SK-N-MC (cell line): ENCODE measurements at regions not wholly inside any gene's neighbourhood (a gene's known extent, or its start where the extent isn't known, plus 50 kb on each side); places are given as distances from the start of the nearest gene placed in this dataset.

ENCODE experiments used
- DNase-seq: peaks from one replicate; pipeline ENCODE4 v3.0.0-alpha.2; 2011; ENCODE audit warnings: low read depth, low spot score
- H3K27ac ChIP-seq: fragments of 200-600 bp; sonication (generic); 2 replicates; pipeline ENCODE4 v1.5.1; 2016; ENCODE audit warnings: mixed run types
- H3K36me3 ChIP-seq: fragments of 200-600 bp; sonication (generic); 2 replicates; pipeline ENCODE4 v1.6.1; 2017; ENCODE audit warnings: antibody characterized with exemption, low read length, mixed read lengths; ENCODE audit not compliant: insufficient read depth
- H3K4me3 ChIP-seq: fragments of 200-600 bp; sonication (generic); 2 replicates; pipeline ENCODE4 v1.5.1; 2016
- H3K9ac ChIP-seq: fragments of 200-600 bp; sonication (generic); 2 replicates; pipeline ENCODE4 v1.8.0; 2017; ENCODE audit warnings: mixed run types, mixed read lengths; ENCODE audit not compliant: insufficient read length
- H3K9me3 ChIP-seq: fragments of 200-600 bp; sonication (generic); 2 replicates; pipeline ENCODE4 v1.6.1; 2017; ENCODE audit warnings: low read depth, mild to moderate bottlenecking, antibody characterized with exemption, low read length, moderate library complexity, mixed read lengths
- EZH2 ChIP-seq: fragments of 200-600 bp; sonication (generic); IDR thresholded peaks from one replicate; pipeline ENCODE4 v1.6.1; 2017; ENCODE audit warnings: antibody characterized with exemption
- FOXP2 ChIP-seq: optimal IDR thresholded peaks from 2 replicates; pipeline ENCODE3; 2011; ENCODE audit warnings: mild to moderate bottlenecking, moderate library complexity; ENCODE audit not compliant: insufficient read depth; ENCODE audit errors: extremely low read length, control extremely low read depth
- POLR2AphosphoS5 ChIP-seq: IDR thresholded peaks from 2 replicates; pipeline ENCODE4 v1.6.1; 2012; ENCODE audit warnings: mild to moderate bottlenecking, low read depth, low read length, borderline replicate concordance

GRCh38 chr4:57234252-57234775 lies 124.1 kb upstream of the IGFBP7 start:
- no peak for DNase-seq
- H3K27ac ChIP-seq = no peak overlapping the region
- H3K9ac ChIP-seq = no peak overlapping the region
- no peaks in the 10 kb centered on the region for H3K36me3 ChIP-seq
- no peak overlapping the region for H3K4me3 ChIP-seq
- H3K9me3 ChIP-seq = no peaks in the 10 kb centered on the region
- TF ChIP-seq EZH2 = no peak
- TF ChIP-seq FOXP2 = no peak
- TF ChIP-seq POLR2AphosphoS5 = no peak

- Histone ChIP-seq H3K36me3 (no peaks in the 10 kb centered on the region), H3K27ac (no peak overlapping the region), H3K4me3 (no peak overlapping the region), H3K9me3 (no peaks in the 10 kb centered on the region), H3K9ac (no peak overlapping the region)
- TF ChIP-seq POLR2AphosphoS5 = no peak
- TF ChIP-seq FOXP2 = no peak
- no peak for DNase-seq
Measured at GRCh38 chr4:57233386-57233785, 123.2 kb upstream of the IGFBP7 start.

- DNase-seq = no peak
- Histone ChIP-seq H3K9ac (no peak overlapping the region), H3K4me3 (no peak overlapping the region), H3K36me3 (no peaks in the 10 kb centered on the region), H3K27ac (no peak overlapping the region), H3K9me3 (no peaks in the 10 kb centered on the region)
- no peak for TF ChIP-seq FOXP2
- TF ChIP-seq POLR2AphosphoS5 = no peak
- no peak for TF ChIP-seq EZH2
Measured at GRCh38 chr4:57231781-57232180, 121.6 kb upstream of the IGFBP7 start.

- H3K4me3 ChIP-seq = no peak overlapping the region
- no peak overlapping the region for H3K27ac ChIP-seq
- H3K9ac ChIP-seq = no peak overlapping the region
- no peaks in the 10 kb centered on the region for H3K36me3 ChIP-seq
- no peaks in the 10 kb centered on the region for H3K9me3 ChIP-seq
- TF ChIP-seq FOXP2 (no peak), POLR2AphosphoS5 (no peak), EZH2 (no peak)
- no peak for DNase-seq
Measured at GRCh38 chr4:57220734-57221133, 110.5 kb upstream of the IGFBP7 start.

GRCh38 chr4:57220172-57220571 lies 110.0 kb upstream of the IGFBP7 start:
- no peak overlapping the region for H3K4me3 ChIP-seq
- DNase-seq = no peak
- H3K9ac ChIP-seq = no peak overlapping the region

GRCh38 chr4:57219431-57219830 lies 109.2 kb upstream of the IGFBP7 start:
- no peak overlapping the region for H3K4me3 ChIP-seq
- H3K9ac ChIP-seq = no peak overlapping the region
- no peaks in the 10 kb centered on the region for H3K9me3 ChIP-seq
- TF ChIP-seq FOXP2 (no peak), EZH2 (no peak), POLR2AphosphoS5 (no peak)
- H3K27ac ChIP-seq = no peak overlapping the region
- H3K36me3 ChIP-seq = no peaks in the 10 kb centered on the region
- DNase-seq = no peak

More at GRCh38 chr4:57220172-57220571, 110.0 kb upstream of the IGFBP7 start:
- TF ChIP-seq POLR2AphosphoS5 (no peak), EZH2 (no peak), FOXP2 (no peak)
- Histone ChIP-seq H3K9me3 (no peaks in the 10 kb centered on the region), H3K27ac (no peak overlapping the region), H3K36me3 (no peaks in the 10 kb centered on the region)

- Histone ChIP-seq H3K4me3 (no peak overlapping the region), H3K9me3 (no peaks in the 10 kb centered on the region), H3K9ac (no peak overlapping the region), H3K36me3 (no peaks in the 10 kb centered on the region), H3K27ac (no peak overlapping the region)
- TF ChIP-seq EZH2 (no peak), FOXP2 (no peak), POLR2AphosphoS5 (no peak)
- DNase-seq = no peak
Measured at GRCh38 chr4:57214654-57215411, 104.6 kb upstream of the IGFBP7 start.

GRCh38 chr4:57211131-57211530 lies 100.9 kb upstream of the IGFBP7 start:
- no peak for TF ChIP-seq FOXP2
- no peak for TF ChIP-seq POLR2AphosphoS5
- no peak for TF ChIP-seq EZH2
- Histone ChIP-seq H3K9ac (no peak overlapping the region), H3K36me3 (no peaks in the 10 kb centered on the region), H3K27ac (no peak overlapping the region), H3K9me3 (no peaks in the 10 kb centered on the region), H3K4me3 (no peak overlapping the region)
- no peak for DNase-seq

GRCh38 chr4:57206172-57206571 lies 96.0 kb upstream of the IGFBP7 start:
- H3K9ac ChIP-seq = no peak overlapping the region
- no peak overlapping the region for H3K4me3 ChIP-seq
- no peaks in the 10 kb centered on the region for H3K9me3 ChIP-seq
- H3K36me3 ChIP-seq = no peaks in the 10 kb centered on the region
- no peak overlapping the region for H3K27ac ChIP-seq
- no peak for DNase-seq
- TF ChIP-seq EZH2 (no peak), POLR2AphosphoS5 (no peak), FOXP2 (no peak)
